GM04504 (cell line): ENCODE measurements at regions not wholly inside any gene's neighbourhood (a gene's known extent, or its start where the extent isn't known, plus 50 kb on each side); places are given as distances from the start of the nearest gene placed in this dataset.

Experiments used
- DNase-seq: peaks from one replicate; pipeline ENCODE4 v3.0.0-alpha.2; 2012; ENCODE audit warnings: low read depth

DNA sequence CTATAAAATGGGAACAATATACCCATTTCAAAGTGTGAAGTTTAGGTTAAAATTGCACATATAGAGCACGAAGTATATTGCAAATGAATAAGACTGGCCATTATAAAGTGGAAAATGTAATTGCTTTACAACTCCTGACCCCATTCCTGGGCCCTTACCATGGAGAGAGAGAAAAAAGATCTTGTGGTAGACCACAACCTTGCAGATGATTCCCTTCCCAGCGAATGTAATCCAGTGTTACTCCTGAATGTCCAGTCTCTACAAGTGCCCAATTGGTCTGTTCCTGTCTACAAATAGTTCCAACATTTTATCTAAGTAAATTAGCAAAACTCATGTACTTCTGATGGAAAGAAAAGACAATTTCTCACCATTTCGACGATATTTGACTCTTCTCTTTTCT lies 184.1 kb upstream of the LNX1 start:
- no peak for DNase-seq

DNA sequence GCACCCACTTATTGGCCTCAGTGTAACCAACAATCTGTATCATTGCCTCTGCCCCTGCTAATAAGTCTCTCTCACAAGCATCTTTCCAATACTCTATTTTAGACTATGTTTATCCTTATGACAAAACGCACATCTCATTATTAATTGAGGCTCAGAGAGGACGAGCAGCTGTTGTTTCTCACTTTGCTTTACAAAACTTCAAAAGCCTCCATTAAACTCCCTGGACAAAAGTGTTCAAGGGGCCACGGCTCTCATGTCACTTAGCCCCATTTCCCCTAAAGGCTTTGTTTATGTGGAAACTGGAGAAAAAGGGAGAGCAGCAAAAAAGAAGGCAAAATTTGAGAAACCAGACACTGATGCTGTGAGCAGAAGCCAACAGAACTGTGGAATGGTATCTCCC lies 180.0 kb upstream of the LNX1 start:
- DNase-seq, result no peak

DNA sequence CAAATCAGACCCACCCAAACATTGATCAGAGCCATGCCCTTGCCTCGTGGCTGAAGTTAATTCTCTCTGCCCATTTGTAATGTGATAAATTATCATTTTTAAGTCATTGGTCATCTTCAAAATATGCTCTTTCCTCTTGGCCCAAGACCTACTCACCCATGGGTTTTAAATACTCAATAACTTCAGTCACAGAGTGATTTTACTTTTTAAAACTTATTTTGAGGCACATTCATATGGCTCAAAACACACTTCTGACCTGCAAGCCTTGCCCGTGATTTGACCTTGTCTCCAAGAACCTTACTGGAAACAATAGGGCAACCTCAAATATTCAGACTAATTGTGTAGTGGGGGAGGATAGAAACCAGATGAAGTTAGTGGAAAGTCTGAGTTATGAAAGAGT lies 176.2 kb upstream of the LNX1 start:
- DNase-seq, result peak; percentile 79

DNA sequence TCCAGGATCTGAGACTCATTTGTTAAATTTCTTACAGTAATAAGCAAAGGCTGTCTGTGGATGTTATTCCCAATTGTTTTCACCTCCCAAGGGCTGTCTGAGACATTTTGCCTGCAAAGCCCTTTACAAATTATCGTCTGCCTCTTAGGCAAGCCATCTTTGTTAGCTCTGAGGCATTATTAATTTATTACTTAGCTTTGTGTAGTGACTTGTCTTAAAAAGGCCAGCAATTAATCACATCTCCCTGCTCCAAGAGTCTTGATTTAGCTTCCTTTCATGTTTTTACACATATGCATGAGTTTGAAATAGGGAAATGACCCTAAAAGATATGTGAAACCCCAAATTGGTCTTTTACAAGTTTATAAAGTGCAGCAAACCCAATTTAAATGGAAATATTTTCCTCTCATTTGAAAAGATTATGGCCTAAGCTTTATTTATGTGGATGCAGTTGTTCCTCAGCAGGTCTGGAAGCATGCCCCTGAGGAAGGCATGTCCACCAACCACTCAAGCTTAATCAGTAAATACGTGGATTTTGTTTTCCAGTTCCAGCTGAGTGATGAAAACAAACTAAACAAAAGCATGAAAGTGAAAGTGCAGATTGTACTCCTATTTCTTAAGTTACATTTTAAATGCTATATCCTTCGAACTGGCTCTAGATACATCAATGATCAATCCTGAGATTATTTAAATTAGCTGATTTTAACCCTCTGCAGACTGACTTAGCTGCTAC lies 173.6 kb upstream of the LNX1 start:
- DNase-seq, result no peak

DNA sequence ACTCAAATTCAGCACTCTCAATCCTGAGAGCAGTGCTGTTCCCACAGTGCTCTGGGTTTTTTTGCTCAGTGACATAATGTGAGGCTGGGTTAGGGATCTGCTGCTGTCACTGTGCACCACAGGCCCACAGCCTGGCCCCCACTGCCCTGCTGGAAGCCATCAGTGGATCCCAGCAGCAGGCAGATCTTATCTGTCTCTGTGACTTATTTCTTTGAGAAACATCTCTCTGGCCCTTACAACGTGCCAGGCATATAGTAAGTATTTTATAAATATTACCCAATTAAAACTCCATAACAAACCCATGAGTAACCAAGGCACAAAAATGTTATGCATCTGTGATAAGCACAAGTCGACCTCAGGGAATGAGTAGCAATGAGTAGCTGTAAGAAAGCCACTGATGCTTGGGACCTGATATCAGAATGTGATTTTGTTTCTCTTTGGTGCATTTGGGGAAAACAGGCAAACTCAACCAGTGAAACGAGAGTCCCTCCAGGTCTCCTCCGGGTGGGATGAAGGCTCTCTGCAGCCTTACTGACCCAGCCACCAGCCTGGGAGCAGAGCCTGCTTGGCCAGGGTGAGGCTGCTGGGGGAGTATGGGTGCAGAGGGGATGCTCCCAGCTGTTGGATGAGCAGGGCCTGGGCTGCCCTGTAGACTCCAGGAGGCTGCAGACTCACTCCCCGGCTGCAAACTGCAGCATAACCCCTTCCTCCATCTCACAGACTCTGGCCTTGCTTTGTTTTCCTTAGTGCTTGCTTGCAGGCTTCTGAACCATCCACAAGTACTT lies 172.7 kb upstream of the LNX1 start:
- DNase-seq, result peak; percentile 77

DNA sequence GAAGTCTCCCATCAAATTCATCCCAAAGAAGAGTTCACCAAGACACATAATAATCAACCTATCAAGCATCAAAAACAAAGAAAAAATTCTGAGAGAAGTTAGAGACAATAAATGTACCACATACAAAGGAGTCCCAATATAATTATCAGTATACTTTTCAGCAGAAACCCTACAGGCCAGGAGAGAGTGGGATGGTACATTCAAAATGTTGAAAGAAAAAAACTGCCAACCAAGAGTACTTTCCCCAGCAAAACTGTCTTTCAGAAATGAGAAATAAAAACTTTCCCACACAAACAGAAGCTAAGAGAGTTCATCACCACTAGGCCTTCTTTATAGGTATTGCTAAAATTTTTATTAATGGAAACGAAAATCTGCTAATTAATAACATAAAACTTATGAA lies 164.4 kb upstream of the LNX1 start:
- DNase-seq, result no peak

DNA sequence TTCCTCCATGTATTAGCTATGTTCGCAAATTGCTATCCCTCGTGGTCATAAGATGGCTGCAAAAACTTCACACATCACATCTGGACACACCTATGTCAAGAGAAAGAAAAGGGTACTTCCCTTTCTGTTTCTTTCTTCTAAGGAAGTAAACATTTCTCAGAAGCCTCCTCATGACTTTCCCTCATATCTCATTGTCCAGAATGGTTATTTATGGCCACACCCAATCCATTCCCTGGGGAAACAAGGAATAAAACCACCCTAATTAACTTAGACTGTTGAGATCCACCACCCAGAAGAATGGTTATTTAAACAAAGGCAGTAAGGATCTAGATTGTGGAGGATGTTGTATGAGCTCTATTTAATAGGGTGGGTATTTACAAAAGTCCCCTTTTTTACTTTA lies 160.8 kb upstream of the LNX1 start:
- DNase-seq, result no peak

DNA sequence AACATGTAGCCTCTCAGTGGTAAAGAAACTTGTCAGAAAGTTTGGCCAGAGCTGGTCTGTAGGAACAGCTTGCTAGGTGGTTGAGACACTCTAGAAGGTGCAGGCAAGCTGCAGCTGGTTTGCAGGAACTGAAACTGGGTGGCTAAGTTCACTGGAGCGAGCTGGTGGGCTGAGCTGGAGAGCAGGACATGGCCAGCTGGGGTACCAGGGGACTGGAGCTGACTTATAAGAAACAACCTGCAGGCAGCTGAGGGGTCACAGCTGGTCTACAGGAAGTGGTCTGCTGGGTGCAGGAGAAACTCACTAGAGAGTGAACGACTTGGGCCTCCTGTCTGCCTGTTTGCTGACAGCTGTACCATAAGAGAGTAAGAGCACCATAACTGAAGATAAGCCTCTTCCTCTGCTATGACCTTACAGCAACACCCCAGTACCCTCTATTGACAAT lies 157.1 kb upstream of the LNX1 start:
- no peak for DNase-seq

DNA sequence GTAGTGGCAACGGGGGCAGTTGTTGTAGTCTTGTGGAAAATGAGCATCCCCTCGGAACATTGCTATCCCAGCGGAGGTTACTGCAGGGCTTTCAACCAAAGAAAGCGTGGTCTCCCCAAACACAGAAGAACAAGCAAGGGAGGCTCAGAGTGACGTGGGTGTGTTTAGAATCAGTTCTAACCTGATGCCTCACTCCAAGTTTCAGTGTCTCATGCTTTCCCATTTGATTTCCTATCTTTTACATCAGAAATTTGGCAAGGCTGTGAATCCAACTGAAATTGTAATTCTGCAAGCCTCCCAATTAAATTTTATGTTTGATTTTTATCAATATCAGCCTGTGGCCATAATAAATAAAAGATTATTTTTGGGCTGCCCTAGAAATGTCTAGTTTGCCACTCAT lies 156.1 kb upstream of the LNX1 start:
- DNase-seq, result no peak

DNA sequence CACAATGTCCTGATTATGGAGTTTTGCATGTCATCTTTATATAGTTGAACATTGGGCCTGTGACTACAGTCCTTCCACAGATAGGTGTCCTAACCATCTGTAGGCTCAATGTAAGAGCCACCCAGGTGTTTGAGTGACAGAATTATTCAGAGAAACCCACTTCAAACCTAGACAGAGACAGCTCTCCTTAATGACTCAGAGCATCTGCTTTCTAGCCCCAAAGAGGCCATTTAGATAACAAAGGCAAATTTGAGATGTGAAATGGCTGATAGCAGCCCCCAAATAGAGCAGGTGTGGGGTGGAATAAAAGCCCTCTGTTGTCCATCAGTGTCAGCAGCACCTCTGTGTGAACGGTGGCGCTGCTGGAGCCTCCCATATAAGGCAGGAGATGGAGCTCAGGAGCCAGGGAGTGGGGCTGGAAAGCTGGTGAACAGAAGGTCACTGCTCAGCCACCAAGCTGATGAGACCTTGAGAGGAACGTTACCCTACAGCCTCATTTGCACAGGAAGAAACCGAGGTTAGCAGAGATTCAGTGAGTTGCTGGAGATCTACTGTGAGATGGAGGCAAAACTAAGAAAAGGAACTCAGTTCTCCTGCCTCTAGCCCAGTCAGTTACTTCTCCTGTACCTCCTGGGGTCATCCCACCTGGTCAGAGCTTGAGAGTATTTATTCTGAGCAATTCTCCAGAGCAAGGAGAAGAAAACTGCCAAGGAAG lies 153.3 kb upstream of the LNX1 start:
- no peak for DNase-seq

DNA sequence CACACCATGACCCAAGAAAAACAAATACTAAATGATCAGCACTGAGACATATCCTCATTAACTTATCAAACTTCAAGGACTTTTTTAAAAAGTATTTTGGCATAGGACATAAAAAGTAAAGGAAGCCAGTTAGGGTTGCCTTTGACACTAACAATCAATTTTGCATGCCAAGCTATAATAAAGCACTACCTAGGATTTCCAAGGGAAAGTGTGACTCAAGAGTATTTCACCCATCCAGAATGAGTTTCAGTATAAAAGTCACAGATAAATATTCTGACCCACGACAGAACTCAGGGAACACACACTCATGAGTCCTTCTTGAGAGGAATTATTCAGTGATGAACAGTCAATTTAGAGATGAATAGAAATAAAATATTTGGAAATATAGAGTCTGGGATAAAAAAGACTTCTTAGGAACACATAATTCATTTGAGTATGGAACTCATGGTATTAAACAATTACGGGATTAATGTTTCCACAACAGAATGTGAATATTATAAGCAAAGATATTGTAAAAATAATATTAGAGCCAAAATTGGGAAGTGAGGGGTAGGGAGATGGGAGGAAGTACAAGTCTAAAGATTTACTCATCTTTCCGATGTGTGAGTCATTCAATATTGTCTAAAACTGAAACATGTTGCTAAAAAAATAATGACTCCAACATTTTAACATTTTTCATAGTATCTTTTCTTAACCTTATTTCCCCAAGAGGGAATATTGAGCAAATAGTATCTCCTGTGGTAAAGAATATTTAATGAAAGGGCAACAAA lies 143.5 kb upstream of the LNX1 start:
- DNase-seq, result peak; percentile 44

DNA sequence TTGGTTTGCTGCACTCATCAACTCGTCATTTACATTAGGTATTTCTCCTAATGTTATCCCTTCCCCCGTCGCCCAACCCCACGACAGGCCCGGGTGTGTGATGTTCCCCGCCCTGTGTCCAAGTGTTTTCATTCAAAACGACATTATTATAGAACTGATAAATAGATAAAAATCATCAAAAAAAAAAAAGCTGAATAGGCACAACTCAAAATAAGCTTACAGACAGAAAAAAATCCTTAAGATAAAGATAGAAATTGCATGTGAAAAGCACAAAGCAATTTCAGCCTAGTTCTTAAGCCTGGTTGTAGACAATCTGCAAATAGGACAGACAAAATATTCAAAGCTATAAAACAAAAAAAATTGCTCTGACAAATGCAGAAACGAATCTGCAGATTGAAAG lies 142.9 kb upstream of the LNX1 start:
- no peak for DNase-seq

DNA sequence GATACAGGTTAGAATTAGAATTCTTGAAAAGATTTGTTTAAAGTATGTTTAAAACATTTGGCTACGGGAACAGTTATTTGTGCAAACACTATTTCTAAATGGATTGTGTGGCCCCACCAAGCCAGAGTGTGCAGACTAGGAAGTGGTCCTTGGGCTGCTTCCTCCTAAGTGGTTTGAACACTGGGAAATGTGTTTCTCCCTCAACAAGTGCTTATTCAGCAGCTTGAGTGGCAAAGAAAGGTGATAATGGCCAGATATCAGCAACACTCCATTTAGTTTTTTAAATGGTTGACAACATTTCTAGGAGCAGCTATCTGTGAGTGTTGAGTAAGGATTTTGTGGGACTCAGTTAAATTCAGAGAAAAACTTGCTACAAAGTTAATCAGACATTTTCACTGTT lies 141.4 kb upstream of the LNX1 start:
- DNase-seq, result no peak

DNA sequence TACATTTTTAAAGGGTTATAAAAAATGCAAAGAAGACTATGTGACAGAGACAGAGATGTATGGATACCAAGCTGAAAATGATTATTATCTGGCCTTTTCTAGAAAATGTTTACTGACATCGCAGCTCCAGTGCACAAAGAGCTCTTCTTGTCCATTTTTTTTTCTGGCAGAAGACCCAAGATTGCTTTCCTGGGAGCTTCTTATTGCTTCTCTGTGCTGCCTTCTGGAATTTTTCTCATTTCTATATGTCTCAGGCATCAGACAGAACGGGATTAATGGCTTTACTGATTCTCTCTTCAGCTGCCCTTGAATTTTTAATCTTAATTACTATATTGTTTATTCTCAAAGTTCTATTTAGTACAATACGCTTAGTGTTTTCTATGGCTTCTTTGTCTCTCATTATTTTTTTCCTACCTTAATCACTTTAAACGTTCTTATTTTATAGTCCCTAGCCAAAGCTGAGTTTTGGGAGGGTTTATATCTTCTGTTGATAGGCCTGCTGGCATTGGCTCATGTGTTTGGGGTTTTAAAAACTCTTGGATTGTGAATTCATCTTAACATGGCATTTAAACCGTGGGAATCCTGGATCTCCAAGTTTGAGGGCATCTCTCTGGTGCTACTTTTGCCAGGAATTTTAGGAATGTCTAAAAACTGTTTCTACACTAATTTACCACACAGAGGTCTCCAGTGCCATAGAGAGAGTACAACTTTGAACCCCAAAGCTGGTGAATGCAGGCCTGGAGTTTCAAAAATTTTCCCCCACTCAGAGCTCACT lies 138.9 kb upstream of the LNX1 start:
- no peak for DNase-seq

DNA sequence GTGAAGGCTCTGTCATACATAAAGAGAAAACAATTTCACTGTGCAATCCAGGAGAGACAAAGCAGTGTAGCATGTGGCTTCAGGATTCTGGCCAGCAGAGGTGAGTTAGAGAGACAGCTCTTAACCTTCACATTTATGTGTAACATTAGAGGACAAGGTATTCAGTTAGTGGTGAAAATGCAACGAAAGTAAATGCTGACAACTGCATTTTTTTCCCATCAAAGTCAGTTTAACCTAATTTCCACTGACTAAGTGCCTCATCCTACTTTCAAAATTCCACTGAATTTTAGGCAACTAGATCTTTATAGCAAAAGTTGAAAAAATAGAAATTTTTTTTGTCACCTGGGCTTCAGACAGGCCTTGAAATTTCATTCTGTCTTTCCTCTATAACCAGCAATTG lies 130.8 kb upstream of the LNX1 start:
- no peak for DNase-seq

DNA sequence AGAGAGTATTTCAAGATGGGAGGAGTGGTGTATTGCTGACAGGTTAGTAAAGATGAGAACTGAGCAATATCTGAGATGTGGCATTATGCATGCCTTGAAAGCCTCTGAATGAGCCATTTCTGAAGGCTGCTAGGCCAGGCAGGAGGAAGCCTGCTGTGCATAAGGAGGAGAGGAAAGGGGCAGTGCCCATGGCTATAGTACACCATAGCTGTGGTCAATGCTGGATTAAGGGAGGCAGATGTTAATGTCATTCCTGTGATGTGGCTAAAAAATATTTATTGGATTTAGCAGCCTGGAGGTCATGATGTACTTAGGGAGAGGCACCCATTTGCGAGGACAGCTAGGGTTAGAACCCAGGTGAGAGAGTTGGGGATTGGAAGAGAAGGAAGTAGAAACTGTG lies 130.0 kb upstream of the LNX1 start:
- DNase-seq, result no peak

DNA sequence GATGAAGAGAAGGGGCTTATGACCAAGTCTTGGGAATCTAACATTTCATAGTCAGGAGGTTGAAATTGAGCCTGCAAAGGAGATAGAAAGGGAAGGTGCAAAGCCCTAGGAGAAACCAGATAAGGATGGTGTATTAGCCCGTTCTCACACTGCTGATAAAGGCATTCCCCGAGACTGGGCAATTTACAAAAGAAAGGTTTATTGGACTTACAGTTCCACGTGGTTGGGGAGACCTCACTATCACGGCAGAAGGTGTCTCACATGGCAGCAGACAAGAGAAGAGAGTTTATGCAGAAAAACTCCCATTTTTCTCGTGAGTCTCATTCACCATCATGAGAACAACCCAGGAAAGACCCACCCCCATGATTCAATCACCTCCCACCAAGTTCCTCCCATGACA lies 129.5 kb upstream of the LNX1 start:
- DNase-seq, result no peak

DNA sequence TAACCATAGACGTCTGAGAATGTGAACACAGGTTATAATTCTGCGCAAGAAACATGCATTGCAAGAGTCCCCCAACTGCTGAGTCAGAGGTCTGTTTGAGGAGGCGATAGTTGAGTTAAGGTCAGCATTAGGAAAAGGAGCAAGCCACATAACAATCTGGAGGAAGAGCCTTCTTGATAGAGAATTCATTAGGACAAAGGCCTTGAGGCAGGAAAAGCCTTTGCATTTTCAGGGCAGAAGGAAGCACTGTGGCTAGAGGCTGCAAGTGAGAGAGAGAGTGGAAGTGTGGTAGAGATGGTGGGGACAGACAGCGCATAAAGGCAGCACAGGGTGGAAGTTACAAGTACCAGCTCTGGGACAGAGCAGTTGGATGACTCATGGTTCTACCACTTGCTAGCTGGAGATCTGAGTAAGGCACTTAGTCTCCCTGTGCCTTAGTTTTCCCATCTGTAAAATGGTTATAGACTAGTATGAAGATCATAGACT lies 125.8 kb upstream of the LNX1 start:
- no peak for DNase-seq

DNA sequence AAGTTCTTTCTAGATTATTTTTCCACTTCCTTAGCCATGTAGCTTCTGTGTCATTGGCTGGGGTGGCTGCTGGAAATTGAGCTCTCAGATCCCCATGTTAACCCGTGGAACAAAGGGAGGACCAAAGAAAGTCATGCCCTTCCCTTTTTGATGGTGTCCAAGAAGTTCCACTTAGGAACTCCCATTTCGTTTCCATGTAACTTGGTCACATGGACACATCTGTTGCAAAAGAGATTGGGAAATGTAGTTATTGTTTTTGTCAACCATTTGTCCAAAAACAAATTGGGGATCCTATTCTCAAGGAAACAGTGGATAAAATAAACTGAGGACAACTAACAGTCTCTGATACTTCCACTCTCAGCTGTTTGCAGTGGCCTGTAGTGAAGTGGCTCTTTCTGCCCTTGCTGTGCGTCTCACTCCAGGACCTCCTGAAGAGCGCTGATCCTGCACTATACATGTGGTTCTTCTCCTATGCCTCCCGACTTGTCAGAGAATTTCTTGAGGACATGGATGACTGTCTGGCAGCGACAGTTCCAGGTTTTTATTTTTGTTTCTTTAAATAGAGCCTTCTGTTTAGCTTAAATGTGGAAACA lies 125.3 kb upstream of the LNX1 start:
- no peak for DNase-seq

DNA sequence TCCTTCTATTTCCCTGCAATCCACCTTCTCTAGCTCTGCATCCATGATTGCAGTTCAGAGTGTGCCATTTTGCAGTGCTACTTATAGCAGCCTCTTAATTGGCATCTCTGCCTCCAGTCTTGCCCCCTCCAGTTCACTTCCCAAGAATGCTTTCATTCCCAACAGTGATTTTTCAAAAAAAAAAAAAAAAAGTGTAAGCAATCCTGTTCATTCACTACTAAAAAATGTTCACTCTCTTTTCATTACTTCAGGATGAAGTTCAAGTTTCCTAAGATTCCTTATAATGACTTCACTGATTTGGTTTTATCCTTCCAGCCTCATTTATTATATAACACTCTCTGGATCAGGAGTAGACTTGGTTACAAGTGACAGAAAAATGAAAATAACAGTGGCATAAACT lies 124.7 kb upstream of the LNX1 start:
- DNase-seq, result no peak
